Transverse colon (tissue), 4 donors: ENCODE measurements at regions not wholly inside any gene's neighbourhood (a gene's known extent, or its start where the extent isn't known, plus 50 kb on each side); places are given as distances from the start of the nearest gene placed in this dataset.
"Not testable (repeated sequence)": the region's sequence is repeated elsewhere in the genome, so short reads cannot be mapped to it uniquely, and the experiment has no call there.

Experiments
- DNase-seq: peaks from one replicate; pipeline ENCODE4 v3.0.0-alpha.2; 2019
- H3K27ac ChIP-seq, 4 donors: fragments of 200-600 bp; sonication (generic); 2 replicates each; pipeline ENCODE4 v1.5.1; 2016 to 2018; ENCODE audit warnings: inconsistent platforms in 4 of 4
- H3K27me3 ChIP-seq: fragments of 200-600 bp; sonication (generic); 2 replicates; pipeline ENCODE4 v1.5.1; 2017; ENCODE audit warnings: inconsistent platforms
- H3K36me3 ChIP-seq, 4 donors: fragments of 200-600 bp; sonication (generic); 2 replicates each; pipeline ENCODE4 v1.5.1; 2017 to 2019; ENCODE audit warnings: inconsistent platforms in 4 of 4
- H3K4me1 ChIP-seq, 4 donors: fragments of 200-600 bp; sonication (generic); 2 replicates each; pipeline ENCODE4 v1.5.1; 2017 to 2020; ENCODE audit warnings: inconsistent platforms in 4 of 4
- H3K4me3 ChIP-seq, 4 donors: fragments of 200-600 bp; sonication (generic); 1 replicate in 1 of 4; 2 replicates in 3 of 4; pipeline versions ENCODE4 v1.5.1 to v1.6.1; 2017 to 2019; ENCODE audit warnings: inconsistent platforms in 4 of 4
- H3K9me3 ChIP-seq, 2 donors: fragments of 200-600 bp; sonication (generic); 2 replicates each; pipeline ENCODE4 v1.5.1; 2017 to 2019; ENCODE audit warnings: inconsistent platforms in 2 of 2
- EP300 ChIP-seq: sonication (generic); formaldehyde crosslinking; IDR thresholded peaks from one replicate; pipeline ENCODE4 v1.6.1; 2017; ENCODE audit warnings: antibody characterized with exemption, low read depth
- POLR2A ChIP-seq: fragments of 450-650 bp; IDR thresholded peaks from one replicate; pipeline ENCODE4 v1.6.1; 2016; ENCODE audit warnings: antibody characterized with exemption, mild to moderate bottlenecking, moderate library complexity
- POLR2AphosphoS5 ChIP-seq, 3 donors: sonication (generic); formaldehyde crosslinking; IDR thresholded peaks; one replicate each; pipeline ENCODE4 v1.6.1; 2016; ENCODE audit warnings: antibody characterized with exemption in 3 of 3
- WGBS, 2 donors: methylation state at CpG; one replicate each; pipeline ENCODE4 v1.1.5; 2018; ENCODE audit warnings: low coverage in 1 of 2; 5-methylcytosine and 5-hydroxymethylcytosine counted together
- in situ Hi-C, 4 donors: fragments of 200-750 bp; cut with MboI; loops; one replicate each; pipeline versions ENCODE4 v1.15.0 to v1.15.1; 2017; ENCODE audit warnings: low sequenced_read_pairs in 3 of 4, low pct_ligation_motif_present in 1 of 4, low pct_unique_long_range_greater_than_20kb in 1 of 4
- intact Hi-C: fragments of 100-400 bp; cut with DNase I; formaldehyde crosslinking; loops from one replicate; pipeline ENCODE4 v1.15.1; 2023; ENCODE audit warnings: low total_unique reads
- TF ChIP-seq, protein P1 (sequence below), 5 experiments: fragments of 200-600 bp in 3 of 5; fragments of 450-650 bp in 2 of 5; sonication (generic) in 3 of 5; IDR thresholded peaks; 1 replicate in 2 of 5; 2 replicates in 3 of 5; pipeline ENCODE4 v1.5.1; 2016 to 2017; ENCODE audit warnings: antibody characterized with exemption in 5 of 5, inconsistent platforms in 3 of 5, mild to moderate bottlenecking in 2 of 5, moderate library complexity in 1 of 5

DNA sequence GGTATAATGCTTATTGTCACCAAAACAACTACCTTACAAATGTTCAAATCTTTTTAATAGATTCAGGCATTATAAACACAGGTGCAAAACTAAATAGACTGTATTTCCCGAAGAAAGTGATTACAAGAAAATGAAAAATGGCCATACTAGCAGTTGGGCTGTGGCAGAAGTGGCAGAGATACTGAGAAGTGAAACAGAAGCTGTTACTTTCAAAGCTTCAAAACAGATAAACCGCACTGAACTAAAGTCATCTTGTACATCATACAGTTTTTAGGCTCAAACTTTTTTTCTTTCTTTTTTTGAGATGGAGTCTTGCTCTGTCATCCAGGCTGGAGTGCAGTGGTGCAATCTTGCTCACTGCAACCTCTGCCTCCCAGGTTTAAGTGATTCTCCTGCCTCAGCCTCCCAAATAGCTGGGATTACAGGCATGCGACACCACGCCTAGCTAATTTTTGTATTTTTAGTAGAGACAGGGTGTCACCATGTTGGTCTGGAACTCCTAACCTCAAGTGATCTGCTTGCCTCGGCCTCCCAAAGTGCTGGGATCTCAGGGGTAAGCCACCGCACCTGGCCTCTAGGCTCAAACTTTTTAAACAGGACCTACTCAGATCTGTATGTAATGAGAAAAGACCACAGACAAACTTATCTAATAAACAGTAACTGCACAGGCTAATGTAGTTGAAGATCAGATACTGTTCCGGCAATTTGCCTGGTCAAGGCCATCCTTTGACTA, 77.9 kb upstream of the SATB2 start:
- Histone ChIP-seq H3K27ac (no peak overlapping the region), H3K36me3 (no peaks in the 10 kb centered on the region), H3K27me3 (no peaks in the 10 kb centered on the region), H3K4me1 (no peaks in the 10 kb centered on the region), H3K9me3 (no peaks in the 10 kb centered on the region), H3K4me3 (no peak overlapping the region)
- in situ Hi-C loops, result no loop called here
- no peak for DNase-seq
- intact Hi-C loops, result no loop called here
- TF ChIP-seq, protein P1, sequence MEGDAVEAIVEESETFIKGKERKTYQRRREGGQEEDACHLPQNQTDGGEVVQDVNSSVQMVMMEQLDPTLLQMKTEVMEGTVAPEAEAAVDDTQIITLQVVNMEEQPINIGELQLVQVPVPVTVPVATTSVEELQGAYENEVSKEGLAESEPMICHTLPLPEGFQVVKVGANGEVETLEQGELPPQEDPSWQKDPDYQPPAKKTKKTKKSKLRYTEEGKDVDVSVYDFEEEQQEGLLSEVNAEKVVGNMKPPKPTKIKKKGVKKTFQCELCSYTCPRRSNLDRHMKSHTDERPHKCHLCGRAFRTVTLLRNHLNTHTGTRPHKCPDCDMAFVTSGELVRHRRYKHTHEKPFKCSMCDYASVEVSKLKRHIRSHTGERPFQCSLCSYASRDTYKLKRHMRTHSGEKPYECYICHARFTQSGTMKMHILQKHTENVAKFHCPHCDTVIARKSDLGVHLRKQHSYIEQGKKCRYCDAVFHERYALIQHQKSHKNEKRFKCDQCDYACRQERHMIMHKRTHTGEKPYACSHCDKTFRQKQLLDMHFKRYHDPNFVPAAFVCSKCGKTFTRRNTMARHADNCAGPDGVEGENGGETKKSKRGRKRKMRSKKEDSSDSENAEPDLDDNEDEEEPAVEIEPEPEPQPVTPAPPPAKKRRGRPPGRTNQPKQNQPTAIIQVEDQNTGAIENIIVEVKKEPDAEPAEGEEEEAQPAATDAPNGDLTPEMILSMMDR (IDR thresholded peaks at IDR 0.05), result no peak
- TF ChIP-seq POLR2A (no peak), EP300 (no peak), POLR2AphosphoS5 (IDR thresholded peaks at IDR 0.05) (no peak)
- WGBS, 2 donors, result 89 to 97% methylated on average over 4 to 7 of the region's 7 CpGs

DNA sequence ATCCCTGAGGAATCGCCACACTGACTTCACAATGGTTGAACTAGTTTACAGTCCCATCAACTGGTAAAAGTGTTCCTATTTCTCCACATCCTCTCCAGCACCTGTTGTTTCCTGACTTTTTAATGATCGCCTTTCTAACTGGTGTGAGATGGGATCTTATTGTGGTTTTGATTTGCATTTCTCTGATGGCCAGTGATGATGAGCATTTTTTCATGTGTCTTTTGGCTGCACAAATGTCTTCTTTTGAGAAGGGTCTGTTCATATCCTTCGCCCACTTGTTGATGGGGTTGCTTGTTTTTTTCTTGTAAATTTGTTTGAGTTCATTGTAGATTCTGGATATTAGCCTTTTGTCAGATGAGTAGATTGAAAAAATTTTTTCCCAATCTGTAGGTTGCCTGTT, 76.1 kb upstream of the SATB2 start:
- H3K9me3 ChIP-seq, DNase-seq, H3K4me3 ChIP-seq, in situ Hi-C loops, H3K36me3 ChIP-seq, H3K27ac ChIP-seq, intact Hi-C loops, H3K27me3 ChIP-seq, H3K4me1 ChIP-seq: not testable (repeated sequence)
- 80 to 99% methylated on average over 3 of the region's 3 CpGs for WGBS, 2 donors

DNA sequence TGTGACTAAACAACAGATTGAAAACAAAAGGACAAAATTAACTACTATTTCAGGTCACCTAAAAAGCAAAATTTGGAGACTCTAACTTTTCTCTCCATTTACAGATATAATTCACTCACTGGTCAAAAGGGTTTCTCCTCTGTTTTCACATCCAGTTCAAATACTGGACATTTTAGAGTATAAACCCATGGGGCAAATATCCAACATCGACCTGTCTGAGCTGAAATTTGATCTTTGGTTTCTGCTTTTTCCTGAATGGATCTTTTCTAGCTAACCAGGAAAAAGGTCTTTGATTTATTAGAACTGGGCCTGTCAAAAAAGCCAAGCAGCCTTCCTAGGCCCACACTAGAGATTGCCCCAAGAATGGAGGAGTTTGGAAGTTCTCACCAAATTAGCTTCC, 69.3 kb upstream of the SATB2 start:
- 71 to 83% methylated on average over 1 of the region's 1 CpG for WGBS, 2 donors
- in situ Hi-C loops, result no loop called here
- H3K4me3 ChIP-seq, result no peak overlapping the region
- intact Hi-C loops, result no loop called here
- H3K36me3 ChIP-seq, result no peaks in the 10 kb centered on the region
- no peaks in the 10 kb centered on the region for H3K27me3 ChIP-seq
- H3K27ac ChIP-seq, result no peak overlapping the region
- H3K9me3 ChIP-seq, result no peaks in the 10 kb centered on the region
- no peak for TF ChIP-seq POLR2AphosphoS5 (IDR thresholded peaks at IDR 0.05)
- no peak for TF ChIP-seq EP300
- TF ChIP-seq, protein P1 (IDR thresholded peaks at IDR 0.05), result no peak
- no peak for TF ChIP-seq POLR2A
- no peak for DNase-seq
- no peaks in the 10 kb centered on the region for H3K4me1 ChIP-seq

DNA sequence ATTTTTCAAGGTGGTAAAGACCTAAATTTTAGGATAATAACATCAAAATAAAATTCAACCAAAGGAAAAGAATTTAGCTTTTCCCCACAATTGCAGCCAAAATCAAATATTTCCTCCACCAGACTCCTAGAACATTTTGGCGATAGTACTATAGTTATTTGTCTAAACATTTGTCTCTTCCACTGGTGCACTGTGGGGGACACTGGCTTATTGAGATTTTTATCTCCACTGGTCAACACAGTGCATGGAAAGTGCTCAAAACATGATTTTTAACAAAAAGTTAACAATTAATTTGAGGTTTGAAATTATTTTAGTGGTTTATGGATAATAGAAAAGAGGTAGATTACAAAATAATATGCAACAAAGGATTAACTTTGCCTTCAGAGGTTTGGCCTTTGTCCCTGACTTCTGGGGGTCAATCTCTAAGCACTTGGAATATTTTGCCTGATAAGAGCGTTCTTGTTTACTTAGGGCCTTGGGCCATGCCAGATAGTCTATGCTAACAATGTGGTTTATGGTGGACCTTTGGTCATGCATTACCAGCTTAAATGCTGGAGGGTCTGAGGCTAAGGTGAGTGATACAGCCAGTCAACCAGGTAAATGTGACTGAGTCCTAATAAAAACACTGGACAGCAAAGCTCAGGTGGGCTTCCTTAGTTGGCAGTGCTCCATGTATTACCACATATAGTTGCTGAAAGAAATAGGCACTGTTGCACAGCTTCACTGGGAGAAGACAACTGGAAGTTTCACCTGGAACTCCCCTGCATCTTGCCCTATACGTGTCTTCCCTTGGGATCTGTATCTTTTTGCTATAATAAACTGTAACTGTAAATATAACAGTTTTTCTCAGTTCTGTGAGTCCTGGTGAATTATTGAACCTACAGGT, 67.2 kb upstream of the SATB2 start:
- Histone ChIP-seq H3K4me1 (no peaks in the 10 kb centered on the region), H3K27me3 (no peaks in the 10 kb centered on the region), H3K36me3 (no peaks in the 10 kb centered on the region), H3K9me3 (no peaks in the 10 kb centered on the region), H3K4me3 (no peak overlapping the region), H3K27ac (no peak overlapping the region)
- TF ChIP-seq POLR2AphosphoS5 (IDR thresholded peaks at IDR 0.05), result no peak
- TF ChIP-seq EP300, result no peak
- TF ChIP-seq, protein P1 (IDR thresholded peaks at IDR 0.05), result no peak
- no peak for TF ChIP-seq POLR2A
- intact Hi-C loops, result no loop called here
- in situ Hi-C loops, result no loop called here
- DNase-seq, result no peak
- 67 to 84% methylated on average over 2 to 3 of the region's 3 CpGs for WGBS, 2 donors
